ENCODE measurements at regions not wholly inside any gene's neighbourhood (a gene's known extent, or its start where the extent isn't known, plus 50 kb on each side); places are given as distances from the start of the nearest gene placed in this dataset.

DNA sequence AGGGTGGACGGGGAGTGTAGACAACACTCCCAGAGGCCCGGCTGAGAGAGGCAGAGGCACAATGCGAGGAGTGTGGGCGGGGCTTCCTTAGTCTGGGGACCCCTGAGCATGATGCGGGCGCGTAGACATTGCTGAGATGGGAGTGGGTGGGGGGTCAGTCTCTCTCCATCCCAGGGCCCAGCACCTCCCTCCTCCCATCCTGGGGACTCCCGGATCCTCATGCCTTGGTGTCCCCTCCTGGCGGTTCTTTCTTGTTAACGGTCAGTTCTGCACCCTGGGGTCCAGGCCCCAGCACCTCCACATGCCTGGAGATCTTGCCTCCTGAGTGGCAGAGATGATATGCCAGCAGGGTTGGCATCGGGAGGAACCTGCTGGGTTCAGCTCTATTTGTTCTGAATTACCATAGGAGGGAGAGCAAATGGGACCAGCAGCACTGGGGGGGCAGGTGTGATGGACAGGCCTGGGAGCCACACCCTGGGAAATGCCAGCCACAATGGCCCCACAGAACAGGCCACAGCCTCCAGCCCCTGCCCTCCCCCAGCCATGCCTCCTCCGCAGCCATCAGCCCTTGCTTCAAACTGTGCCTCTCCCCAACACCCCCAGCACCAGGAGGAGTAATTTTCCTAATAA, 55.7 kb downstream of the RTL6 start:
- DNase-seq, result no peak

GRCh38 chr22:44441401-44442185, 56.4 kb downstream of the RTL6 start:
- DNase-seq, result no peak

DNA sequence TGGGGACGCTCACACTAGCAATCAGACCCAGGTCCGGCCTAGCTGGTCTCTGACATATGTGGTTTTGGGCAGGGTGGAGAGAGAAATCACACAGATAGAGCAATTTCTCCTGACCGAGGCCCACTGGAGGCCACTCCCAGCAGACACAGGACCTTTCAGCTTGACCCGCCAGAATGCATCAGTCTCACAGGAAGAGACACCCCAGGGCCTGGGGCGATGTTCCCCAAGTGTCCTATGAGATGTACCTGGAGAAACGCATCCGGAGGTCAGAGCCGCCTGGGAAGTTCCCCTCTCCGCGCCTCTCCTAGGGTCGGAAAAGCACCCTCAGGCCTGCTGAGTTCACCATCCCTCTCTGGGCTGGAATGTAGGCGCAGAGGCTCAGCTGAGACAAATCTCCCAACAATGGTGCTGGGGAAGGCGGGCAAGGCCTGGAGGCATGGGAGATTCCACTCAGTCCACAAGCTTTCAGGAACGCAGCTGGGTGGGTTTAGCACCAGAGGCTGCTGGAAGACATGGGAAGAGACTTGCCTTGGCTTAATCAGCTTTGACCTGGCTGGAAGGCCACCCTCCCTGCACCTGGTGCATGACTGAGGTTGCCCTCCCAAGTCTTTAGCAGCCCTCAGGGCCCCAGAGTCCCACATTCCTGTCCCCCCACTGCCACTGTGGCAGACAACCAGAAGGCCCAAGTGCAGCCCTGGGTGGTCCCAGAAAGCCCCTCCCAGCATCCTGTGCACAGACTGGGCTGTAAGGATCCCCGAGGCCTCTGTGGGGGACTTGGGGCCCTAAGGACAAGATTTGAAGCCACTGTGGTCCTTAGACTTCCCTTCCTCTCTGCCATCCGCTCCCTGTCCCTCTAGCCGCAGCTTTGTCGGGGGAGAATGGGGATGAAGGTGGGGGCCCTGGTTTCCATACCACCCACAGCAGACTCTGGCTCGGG, 57.5 kb downstream of the RTL6 start:
- no peak for DNase-seq

GRCh38 chr22:44439356-44440223, 58.4 kb downstream of the RTL6 start:
- no peak for DNase-seq

DNA sequence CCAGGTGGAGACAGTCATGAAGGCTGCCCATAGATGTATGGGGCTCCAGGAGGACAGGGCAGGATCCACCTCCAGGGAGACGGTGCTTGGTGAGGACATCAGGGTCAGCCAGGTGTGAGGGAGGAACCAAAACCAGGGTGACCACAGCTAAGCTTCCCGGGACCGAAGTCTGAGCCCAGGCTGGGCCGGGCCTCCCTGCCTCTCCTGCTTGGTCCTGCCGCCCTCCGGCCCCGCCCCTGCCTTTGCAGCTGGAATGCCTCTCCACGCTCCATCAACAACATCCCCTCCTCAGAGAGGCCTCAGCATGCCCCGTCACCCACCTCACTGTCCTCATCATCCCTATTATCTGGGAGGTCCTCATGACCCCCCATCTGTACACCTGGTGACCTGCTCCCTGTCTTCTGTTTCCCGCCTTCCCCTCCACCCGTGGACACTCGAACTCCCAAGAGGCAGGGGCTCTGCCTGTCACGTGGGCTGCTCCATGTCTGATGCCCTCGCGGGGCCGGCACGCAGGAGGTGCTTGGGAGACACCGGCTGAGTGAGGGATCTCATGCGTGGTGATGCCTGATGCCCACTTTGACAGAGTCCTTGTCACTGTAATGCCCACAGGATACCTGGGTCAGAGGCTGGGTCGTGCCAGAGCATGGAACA, 59.4 kb downstream of the RTL6 start:
- no peak for DNase-seq

DNA sequence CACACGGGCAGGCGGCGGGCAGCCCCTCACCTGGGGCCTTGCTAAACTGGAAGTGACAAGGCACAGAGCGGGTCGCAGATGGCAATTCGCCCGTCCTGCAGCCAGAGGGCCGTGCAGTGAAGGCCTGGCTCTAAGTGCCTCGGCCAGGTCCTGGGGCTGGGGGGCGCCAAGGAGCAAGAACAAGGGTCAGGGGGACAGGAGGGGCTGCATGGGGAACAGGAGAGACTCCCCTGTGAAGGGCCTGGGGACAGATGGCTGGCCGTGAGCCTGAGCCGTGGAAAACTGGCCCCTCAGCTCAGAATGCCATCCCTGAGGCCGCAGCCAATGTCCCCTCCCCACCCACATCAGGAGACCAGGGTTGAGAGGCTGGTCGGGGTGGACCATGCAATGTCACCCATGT, 60.0 kb downstream of the RTL6 start:
- DNase-seq, result no peak

GRCh38 chr22:44437216-44438055, 60.6 kb downstream of the RTL6 start:
- no peak for DNase-seq

GRCh38 chr22:44436736-44437135, 61.3 kb downstream of the RTL6 start:
- DNase-seq, result no peak

- DNase-seq, result no peak
Observed at GRCh38 chr22:44431256-44431655, 66.8 kb downstream of the RTL6 start.

- DNase-seq, result no peak
Observed at GRCh38 chr22:44430716-44431115, 67.3 kb downstream of the RTL6 start.

GRCh38 chr22:44429941-44430587, 68.0 kb downstream of the RTL6 start:
- no peak for DNase-seq

- no peak for DNase-seq
Observed at GRCh38 chr22:44428941-44429830, 68.8 kb downstream of the RTL6 start.

DNA sequence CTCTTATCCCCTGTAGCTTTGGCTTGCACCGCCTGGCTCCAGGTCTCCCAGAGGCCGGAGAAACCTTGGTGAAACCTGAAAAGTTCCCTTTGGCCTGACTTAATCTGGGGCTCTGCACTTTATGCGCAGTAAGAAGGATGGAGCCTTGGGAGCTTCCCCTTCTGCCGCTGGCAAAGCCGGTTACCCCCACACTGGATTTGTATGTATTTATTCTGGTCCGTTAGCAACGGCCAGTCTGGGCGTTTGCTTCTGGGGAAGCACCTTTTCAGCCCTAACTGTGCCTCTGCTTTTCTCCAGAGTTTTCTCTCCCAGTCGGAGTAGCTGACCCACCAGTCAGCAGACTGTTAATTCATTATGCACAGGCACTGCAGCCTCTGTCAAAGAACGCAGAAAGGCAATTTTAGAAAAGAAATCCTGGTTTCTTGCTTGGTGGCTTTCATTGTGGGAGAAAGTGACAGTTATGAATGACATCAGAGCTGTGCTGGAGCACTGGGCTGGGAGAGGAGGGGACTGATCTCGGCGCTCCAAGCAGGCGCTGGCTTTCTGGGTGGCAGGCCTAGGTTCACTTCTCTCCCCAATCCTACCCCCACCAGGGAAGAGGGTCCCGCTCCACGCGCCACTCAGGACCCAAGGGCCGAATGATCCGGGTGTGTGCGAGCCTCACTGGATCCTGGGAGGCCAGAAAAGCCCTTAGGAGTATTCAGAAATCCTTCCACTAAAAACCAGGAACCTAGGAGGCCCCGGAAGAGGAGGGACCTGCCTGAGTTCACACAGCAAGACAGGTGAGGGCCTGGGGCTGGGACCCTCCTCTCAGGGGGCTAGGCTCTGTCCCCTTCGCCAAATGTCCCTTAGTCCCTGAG, 70.2 kb downstream of the RTL6 start:
- no peak for DNase-seq

DNA sequence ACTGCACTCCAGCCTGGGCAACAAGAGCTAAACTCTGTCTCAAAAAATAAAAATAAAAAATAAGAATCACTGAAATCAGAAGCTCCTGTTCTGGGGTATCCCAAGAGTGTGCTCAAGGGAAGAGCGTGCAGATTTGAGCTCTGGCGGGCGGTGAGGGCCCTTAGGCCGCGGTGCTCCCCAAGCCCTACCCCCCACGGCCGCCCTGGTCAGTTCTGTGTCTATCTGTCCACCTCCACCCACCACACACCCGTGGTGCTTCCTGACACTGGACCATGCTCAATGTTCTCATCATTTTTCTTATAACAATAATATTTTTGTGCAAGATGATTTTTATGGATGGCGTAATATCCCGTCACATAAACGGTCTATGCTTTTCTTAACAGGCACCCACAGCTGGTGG, 71.1 kb downstream of the RTL6 start:
- DNase-seq, result no peak

GRCh38 chr22:44425694-44426045, 72.4 kb downstream of the RTL6 start:
- no peak for DNase-seq

DNA sequence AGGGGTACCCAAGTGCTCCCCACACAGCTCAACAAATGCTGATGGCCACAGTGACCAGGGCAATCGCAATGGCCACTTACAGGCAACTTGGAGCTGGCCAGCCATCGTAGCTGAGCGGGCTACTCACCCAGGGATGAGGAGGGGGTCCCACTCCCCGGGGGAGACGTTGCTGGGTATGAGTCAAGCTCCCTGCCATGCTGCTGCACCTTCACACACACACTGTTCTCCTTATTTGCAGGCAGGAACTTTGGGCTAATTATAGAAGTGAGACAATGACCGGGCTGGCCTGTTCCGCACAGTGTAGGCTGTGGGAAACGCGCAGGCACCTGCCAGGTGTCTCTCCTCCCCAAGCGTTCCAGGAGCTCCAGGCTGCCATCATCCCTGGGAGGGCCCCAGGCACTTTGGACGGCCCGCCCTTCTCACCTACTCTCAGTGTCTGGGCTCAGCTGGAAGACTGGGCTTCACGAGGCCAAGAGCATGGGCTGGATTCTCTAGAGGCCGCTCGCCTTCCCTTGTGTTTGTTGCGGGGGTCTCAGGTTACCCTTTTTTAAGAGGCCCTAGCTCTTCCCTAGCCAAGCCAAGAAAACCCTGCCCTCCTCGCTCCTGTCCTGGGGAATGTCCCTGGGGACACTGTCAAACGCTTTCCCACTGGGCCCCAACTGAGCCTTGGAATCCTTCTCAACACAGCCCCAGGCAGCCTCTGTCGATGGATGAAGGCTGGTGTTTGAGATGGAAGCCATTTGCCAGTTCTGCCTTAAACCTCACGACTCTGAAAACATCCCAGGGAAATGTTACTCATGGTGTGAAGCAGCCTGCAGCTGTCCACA, 73.0 kb downstream of the RTL6 start:
- no peak for DNase-seq

GRCh38 chr22:44424359-44424682, 73.7 kb downstream of the RTL6 start:
- DNase-seq, result no peak

Data from NCI-H1105 (cell line).